ENCODE measurements at regions not wholly inside any gene's neighbourhood (a gene's known extent, or its start where the extent isn't known, plus 50 kb on each side); places are given as distances from the start of the nearest gene placed in this dataset.

GRCh38 chr2:19150726-19151125 lies 207.7 kb downstream of the OSR1 start:
- Histone ChIP-seq H3K27me3 (ENCODE audit: insufficient read depth, poor library complexity, severe bottlenecking) (no peaks in the 10 kb centered on the region), H3K27ac (replicated peaks) (no peak overlapping the region), H3K4me3 (replicated peaks; ENCODE audit: insufficient read depth, low read length) (no peak overlapping the region)
- TF ChIP-seq GABPA (IDR thresholded peaks at IDR 0.05; ENCODE audit: low read depth) (no peak), SPI1 (IDR thresholded peaks at IDR 0.05; ENCODE audit: borderline replicate concordance, low read depth) (no peak), CTCF (IDR thresholded peaks at IDR 0.05; ENCODE audit: insufficient read depth, low read length) (no peak), REST (IDR thresholded peaks at IDR 0.05; ENCODE audit: insufficient replicate concordance, low read depth) (no peak), POLR2AphosphoS5 (IDR thresholded peaks at IDR 0.05; ENCODE audit: low read depth) (no peak)
- no peak for DNase-seq (ENCODE audit: low read depth in 1 of 2, low spot score in 1 of 2)

- TF ChIP-seq POLR2AphosphoS5 (IDR thresholded peaks at IDR 0.05; ENCODE audit: low read depth) (no peak), REST (IDR thresholded peaks at IDR 0.05; ENCODE audit: insufficient replicate concordance, low read depth) (no peak), GABPA (IDR thresholded peaks at IDR 0.05; ENCODE audit: low read depth) (no peak), CTCF (IDR thresholded peaks at IDR 0.05; ENCODE audit: insufficient read depth, low read length) (no peak), SPI1 (IDR thresholded peaks at IDR 0.05; ENCODE audit: borderline replicate concordance, low read depth) (no peak)
- no peaks in the 10 kb centered on the region for H3K27me3 ChIP-seq (ENCODE audit: insufficient read depth, poor library complexity, severe bottlenecking)
- no peak overlapping the region for H3K27ac ChIP-seq (replicated peaks)
- no peak overlapping the region for H3K4me3 ChIP-seq (replicated peaks; ENCODE audit: insufficient read depth, low read length)
- no peak for DNase-seq (ENCODE audit: low read depth in 1 of 2, low spot score in 1 of 2)
Observed at GRCh38 chr2:19146867-19147266, 211.6 kb downstream of the OSR1 start.

- no peak overlapping the region for H3K4me3 ChIP-seq (replicated peaks; ENCODE audit: insufficient read depth, low read length)
- no peak for DNase-seq (ENCODE audit: low read depth in 1 of 2, low spot score in 1 of 2)
- H3K27ac ChIP-seq (replicated peaks): no peak overlapping the region
- TF ChIP-seq POLR2AphosphoS5 (IDR thresholded peaks at IDR 0.05; ENCODE audit: low read depth) (no peak), REST (IDR thresholded peaks at IDR 0.05; ENCODE audit: insufficient replicate concordance, low read depth) (no peak), CTCF (IDR thresholded peaks at IDR 0.05; ENCODE audit: insufficient read depth, low read length) (no peak)
- H3K27me3 ChIP-seq (ENCODE audit: insufficient read depth, poor library complexity, severe bottlenecking): no peaks in the 10 kb centered on the region
Observed at GRCh38 chr2:19141234-19142004, 217.0 kb downstream of the OSR1 start.
